Esophagus mucosa (tissue), 1 donor: ENCODE measurements at regions not wholly inside any gene's neighbourhood (a gene's known extent, or its start where the extent isn't known, plus 50 kb on each side); places are given as distances from the start of the nearest gene placed in this dataset.
"Not testable (repeated sequence)": the region's sequence is repeated elsewhere in the genome, so short reads cannot be mapped to it uniquely, and the experiment has no call there.

Source experiments
- ATAC-seq: fragments of 200-7000 bp; cut with Tn5 transposase; one replicate; pipeline ENCODE4 v1.9.1; 2020
- donor health status: DM: yes; HTN: yes; CAD: no.

DNA sequence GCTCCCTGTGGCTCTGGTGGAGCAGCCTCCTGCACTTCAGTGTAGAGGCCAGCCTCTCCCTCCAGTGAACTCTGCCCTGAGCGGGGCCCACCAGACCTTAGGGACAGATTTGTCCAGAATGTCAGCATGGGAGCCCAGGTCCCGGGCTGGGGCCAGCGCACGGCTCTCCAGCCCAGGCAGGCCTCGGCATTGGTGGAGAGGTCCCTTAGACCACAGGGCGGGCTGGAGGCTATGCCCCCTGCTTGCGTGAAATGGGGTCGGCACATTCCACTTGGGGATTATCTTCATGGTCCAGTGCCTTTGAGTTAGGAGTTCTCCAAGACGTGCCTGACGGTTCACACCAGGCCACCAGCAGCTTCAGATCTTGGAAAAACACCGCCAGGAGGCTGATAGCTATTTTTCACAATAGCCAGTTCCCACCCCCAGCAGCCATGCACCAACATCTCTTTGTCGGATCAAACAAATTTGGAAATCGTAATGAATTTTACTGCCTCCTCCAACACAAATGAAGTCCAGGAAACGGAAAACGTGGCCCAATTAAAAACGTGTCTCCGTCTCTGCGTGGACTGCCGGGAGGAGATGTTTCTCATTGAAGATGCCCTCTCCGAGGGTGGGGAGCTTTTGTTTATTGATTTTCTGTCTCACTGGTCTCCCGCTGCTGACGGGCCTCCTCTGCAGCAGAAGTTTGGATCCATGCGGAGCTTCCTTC is 110.0 kb upstream of the CIBAR2 start:
- no peak for ATAC-seq

DNA sequence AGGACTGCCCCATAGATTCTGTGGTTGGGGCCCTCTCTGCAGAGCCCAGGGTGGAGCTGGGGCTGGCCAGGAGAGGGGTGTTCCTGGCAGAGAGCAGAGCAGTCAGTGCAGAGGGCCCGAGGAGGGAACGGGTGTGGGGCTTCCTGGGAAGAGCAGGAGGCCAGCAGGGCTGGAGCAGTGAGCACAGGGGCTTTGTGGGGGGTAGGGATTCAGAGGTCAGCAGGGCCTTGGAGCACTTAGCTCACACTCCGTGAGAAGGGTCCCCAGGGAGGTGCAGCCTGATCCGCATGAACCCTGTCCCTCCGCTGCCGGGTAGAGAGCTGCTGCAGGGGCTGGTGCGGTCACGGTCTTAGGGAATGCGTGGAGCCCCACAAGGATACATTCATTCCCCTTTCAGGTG is 113.0 kb upstream of the CIBAR2 start:
- no peak for ATAC-seq

DNA sequence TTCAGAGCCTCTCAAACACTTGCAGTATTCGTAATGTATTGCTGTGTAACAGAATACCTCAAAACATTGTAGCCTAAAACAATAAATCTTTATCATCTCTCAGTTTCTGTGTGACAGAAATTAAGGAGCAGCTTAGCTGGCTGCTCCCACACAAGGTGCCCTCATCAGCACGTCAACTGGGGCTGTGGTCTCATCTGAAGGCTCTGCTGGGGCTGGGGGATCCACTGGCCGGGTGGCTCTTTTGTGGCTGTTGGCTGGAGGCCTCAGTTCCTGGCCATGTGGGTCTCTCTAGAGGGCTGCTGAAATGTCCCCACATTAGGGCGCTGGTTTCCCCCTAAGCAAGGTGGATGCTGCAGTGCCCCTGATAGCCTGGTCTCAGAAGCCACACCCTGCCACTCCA is 113.4 kb upstream of the CIBAR2 start:
- no peak for ATAC-seq

DNA sequence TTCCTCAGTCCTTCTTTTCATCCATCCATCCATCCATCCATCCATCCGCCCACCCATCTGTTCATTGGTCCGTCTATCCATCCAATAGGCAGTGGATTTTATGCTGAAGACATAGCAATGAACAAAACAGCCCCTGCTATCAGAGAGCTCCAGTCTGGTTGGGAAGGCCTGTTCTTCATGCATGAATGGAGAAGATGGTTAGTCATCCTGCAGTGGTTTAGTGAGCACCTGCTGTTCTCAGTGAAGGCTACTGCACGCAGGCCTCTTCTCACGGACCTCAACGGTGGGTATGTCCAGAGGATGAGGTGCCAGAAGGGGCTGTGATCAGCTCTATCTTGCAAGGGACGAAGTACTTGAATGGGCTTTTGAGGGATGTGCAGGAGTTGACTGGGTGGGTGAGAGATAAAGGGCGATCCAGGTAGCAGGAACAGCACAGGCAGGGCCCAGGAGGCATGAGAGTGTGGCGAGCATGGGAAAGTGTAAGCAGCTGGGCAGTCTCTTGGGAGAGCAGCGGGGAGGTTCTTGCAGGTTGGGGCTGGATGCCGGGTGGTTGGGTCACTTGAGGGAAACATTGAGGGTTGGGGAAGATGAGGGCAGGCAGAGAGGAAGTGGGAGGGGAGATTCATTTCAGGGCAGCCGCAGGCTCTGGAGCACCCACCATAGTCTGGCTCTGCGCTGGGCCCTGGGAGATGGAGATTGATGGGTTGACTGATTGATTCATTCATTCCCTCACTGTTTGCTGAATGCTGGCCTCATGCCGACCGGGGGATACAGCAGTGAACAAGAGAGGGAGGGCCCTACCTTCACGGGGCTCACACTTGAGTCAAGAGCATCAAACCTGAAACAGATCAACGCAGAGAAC is 115.0 kb upstream of the CIBAR2 start:
- no peak for ATAC-seq

DNA sequence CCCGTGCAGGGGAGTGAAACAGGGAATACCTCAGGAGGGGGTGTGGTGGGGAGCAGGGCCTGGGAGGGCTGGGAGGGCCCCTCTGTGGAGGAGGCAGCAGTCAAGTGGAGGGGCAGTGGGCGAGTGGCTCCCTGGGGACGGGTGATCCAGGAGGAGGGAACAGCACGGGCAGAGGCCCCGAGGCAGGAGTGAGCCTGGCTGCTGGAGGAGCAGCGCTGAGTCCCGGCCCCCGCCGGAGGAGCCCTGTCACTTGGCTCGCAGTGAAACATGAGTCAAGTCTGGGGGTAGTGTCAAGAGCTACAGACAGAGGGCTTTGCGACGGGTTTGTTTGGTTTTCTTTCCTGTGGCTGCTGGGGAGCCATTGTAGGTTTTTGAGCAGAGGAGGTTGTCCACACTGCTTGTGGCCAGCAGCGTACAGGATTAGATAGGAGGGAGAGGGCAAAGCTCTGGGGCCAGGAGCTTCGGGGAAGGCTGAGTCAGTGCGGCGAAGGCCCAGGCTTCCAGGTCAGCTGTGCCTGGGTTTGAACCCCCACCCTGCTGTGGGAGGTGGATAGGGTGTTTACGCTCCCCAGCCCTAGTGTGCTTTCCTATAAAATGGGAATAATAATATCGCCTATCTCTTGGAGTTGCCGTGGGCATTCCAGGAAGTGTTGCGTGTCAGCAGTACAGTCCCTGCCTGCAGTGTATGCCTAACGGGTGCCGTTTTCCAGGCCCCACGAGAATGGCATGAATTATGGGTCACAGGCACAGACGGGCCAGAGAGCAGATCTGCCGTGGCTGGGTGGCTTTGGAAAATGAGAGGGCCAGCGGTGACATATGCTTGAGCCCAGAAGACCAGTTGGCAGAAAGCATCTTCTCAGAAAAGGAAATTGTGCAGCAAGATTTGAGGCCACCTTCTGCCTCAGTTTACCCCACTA is 115.9 kb upstream of the CIBAR2 start:
- ATAC-seq: no peak

DNA sequence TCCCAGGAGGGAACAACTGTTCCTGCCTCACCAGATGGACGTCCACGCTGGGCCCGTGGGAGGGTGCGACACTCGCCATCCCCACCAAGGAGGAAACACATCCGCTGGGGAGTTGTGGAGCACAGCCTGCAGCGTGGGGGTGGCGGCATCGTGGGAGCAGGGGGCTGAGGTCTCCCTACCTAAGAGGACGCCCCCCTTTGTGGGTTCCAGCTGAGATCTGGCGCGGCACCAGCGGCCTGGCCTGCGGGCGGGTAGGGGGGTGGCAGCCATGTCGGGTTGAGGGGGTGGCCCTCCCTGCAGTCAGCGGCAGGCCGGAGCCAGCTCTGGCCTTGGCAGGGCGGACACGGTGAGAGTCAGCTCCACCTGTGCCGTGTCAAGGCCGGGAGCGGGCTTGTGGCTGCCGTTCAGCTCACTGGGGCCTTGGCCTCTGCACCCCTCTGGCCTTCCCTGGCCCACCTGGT is 116.7 kb upstream of the CIBAR2 start:
- ATAC-seq: no peak

DNA sequence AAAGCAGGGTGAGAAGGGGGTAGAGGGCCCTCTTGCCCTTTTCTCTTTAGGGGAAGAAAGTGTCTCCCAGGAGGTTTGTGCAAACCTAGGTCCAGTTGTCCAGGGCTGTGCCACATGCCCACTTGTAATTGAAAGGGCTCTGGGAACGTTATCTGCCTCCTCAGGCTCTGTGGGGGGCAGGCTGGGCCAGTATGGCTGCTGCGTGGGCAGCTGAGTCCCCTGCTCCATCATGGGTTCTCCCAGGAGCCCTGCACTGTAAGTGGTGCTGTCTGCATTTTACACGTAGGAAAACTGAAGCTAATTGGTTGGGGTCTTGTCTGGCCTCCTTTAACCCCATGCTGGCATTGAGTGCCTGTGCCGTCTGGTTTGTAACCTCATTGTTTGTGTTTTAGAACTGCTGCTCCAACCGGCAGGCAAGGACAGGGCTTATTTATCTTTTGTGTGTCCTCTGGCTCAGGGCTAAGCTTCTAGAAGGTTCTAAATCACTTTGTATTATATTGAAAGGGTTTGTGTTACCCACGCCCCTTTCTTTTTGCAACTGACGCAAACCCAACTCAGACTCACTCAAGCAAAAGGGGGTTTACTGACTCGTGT is 117.7 kb upstream of the CIBAR2 start:
- no peak for ATAC-seq

DNA sequence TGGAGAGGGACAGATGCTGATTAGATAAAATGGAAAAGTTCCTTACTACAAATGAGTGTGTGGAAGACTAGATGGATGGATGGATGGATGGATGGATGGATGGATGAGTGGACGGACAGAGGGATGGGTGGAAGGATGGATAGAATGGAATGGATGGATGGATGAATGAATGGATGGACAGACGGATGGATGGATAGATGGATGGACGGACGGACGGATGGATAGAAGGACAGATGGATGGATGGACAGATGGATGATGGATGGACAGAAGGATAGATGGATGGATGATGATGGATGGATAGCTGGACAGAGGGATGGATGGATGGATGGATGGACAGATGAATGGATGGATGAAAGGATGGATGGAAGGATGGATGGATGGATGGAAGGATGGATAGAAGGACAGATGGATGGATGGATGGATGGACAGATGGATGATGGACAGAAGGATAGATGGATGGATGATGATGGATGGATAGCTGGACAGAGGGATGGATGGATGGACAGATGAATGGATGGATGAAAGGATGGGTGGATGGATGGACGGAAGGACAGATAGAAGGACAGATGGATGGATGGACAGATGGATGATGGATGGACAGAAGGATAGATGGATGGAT is 118.6 kb upstream of the CIBAR2 start:
- ATAC-seq: not testable (repeated sequence)

DNA sequence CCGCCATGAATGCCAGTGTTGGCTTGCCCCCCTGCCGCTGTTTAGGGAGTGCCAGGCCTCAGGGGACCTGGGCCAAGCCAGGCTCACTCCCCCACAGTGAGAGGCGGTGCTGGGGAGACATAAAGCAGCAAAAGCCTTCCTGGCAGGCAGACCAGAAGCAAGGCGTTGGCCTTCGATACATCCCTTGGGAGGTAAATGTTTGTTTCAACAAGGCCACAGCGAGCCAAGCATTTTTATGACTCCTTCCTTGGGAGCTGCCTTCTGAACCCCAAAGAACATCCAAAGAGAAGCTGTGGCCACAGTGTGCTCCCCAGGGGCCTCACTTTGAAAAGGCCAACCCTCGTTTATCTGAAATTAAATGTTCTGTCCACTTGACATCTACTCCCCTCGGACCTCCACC is 119.7 kb upstream of the CIBAR2 start:
- no peak for ATAC-seq

DNA sequence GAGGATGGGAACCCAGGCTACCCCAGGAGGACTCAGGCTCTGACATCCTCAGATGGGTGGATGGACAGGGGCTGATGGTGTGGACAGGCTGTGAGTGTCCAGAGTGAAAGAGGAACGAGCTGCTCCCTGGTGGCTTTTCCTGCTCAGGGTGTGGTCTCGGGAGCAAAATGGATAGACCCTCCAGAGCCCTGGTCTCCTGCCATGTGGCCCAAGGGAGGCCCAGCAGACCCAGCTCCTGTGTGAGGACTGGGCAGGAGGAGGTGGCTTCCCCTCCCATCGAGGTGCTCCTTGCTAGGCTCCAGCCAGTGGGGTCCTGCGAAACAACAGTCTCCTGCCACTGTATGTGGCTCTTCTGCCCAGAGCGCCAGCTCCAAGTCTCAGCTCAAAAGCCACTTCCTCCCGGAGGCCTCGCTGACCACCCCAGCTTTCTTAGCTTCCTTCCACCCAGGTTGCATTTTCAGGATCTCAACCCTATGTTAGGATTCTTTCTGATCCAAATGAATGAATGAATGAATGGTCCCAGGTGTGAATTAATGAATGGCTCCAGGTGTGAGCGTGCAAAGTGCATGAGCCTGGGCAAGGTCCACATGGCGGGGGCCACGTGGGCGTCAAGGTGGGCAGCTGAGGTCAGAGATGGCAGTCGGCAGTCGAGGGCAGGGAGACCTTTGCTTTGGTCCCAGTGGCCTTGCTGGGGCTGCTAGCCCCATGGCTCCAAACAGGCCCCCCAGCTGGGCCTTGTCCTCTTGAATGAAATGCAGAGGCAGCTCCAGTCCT is 120.3 kb upstream of the CIBAR2 start:
- no peak for ATAC-seq

DNA sequence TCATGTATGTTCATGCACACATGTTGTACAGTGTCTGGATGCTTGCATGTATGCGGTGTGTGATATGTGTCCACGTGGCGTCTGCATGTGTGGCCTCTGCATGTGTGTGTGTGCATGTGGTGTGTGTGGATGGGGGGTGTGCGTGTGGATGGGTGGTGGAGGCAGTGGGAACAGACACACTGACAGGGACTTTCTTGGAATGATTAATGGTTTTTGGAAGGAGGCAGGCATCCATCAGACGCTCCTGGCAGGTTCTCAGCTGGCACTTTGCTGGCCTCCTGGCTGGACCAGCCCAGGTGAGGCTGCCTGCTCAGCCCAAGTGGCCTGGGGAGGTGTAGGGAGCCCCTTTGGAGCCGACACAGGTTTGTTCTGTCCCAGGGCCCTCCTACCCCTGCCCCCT is 121.2 kb upstream of the CIBAR2 start:
- ATAC-seq: no peak

DNA sequence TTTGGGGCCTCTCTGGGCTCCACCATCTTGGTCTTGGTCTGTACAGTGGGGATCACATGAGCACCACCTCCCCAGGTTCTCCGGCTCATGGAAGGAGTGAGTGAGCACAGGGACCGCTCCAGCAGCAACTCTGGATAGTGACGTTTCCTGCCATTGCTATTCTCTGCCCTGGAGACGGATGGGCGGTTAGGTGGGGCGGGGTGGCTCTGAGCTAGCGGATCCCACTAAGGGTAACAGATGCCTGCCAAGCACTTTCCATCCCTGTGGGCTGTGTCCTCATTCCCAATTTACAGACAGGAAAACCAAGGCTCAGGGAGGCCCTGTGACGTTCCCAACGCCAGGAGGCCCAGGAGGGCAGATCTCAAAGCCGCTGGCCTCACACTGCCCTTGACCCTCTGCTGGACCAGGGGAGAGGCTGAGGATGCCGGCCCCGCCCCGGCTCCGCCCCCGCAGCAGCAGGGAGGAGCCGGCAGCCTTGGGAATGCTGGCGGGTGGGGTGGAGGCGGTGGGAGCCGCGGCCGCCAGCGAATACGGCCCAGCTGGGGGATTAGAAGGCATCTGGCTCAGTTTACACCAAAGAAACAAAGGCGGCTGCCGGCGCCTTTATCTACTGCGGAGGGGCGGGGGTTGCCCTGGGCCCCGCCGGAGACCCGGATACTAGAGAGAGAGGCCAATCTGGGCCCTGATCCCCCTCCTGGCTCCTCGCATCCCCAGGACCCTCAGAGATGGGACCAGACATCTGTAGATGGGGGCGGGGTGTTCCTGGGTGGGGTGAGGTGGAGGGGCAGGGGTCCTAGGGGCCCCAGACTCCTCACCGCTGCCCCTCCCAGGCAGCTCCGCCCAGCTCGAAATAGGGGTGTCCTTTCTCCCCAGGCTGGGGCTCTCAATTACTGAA is 122.3 kb upstream of the CIBAR2 start:
- peak; percentile 13 for ATAC-seq

DNA sequence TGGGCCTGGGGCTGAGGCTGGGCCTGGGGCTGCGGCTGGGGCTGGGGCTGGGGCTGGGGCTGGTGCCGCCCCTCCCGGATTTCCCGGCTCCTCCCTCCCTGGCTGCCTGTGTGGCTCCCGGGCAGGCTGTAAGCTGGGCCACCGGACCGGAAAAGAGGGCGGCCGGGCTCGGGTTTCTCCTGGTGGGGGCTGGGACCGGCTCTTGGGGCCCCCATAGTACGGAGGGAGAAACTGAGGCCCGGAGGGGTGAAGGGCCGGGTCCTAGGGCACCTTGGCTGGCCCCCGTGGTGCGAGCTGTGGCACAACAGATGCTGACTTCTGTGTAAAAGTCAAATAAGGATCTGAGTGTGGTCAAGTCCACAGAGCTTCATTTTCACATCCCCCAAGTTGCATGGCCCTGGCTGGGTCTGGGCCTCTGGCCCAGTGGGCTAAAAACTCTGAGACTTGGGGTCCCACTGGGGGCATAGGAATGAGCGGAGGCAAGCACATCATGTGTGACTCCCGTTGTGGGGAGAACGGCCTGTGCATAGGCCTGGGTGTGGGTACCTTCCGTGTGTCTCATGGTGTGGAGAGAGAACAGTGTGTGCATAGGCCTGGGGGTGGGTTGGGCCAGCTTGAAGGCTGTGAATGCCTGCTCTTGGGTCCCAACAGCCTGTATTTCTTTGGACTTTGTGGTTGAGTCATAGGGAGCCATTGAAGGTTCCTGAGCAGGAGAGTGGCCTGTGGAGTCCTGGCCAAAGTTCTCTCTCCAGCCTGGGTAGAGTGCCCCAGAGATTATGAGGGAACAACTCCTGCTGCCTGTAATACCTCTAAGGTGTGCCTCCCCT is 123.9 kb upstream of the CIBAR2 start:
- peak; percentile 13 for ATAC-seq

DNA sequence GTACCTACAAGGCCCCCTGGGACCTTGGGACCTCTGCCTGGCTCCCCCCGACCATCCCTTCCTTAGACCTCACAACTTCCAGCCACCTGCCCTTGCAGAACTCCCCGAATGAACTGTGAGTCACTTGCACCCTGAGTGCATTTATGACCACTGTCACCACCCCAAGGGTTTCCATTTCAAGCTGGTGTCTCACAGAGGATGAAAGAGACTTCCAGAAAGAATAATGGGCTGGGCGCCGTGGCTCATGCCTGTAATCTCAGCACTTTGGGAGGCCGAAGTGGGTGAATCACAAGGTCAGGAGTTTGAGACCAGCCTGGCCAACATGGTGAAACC is 124.5 kb upstream of the CIBAR2 start:
- ATAC-seq: no peak

DNA sequence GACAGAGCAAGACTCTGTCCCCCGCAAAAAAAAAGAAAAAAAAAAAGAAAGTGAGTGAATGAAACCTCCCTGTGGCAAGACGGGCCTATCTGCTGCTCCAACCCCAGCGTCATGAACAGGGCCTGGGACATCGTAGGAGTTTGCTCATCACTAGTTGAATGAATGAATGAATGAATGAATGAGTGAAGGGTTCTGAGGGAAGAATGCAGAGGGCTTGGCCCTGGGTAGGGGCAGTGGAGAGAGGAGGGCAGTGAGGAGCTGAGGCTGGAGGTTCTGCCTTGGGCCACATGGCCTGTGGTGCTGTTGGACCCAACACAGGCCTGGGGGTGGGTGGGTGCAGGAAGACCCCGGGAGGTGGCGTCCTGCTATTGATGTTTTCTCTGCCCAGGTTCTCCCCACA is 125.5 kb upstream of the CIBAR2 start:
- no peak for ATAC-seq

DNA sequence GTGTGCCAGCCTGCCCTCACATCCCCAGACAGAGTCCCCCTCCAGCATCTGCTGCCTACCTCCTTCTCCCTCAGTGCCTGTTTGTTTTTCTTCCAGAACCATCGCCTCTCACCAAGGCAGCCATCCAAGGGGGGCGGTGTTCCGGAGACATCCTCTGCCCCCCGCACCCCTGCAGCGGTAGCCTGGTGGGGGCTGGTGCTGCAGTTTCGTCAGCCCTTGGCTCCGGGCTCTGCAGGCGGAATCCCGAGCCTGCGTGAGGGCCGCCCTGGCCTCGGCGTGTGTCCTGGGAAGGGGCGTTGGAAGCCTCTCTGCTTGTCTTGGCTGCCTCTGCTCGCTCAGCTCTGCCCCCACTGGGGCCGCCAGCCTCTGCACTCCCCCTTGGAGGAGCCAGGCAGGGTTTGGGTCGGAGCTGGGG is 126.0 kb upstream of the CIBAR2 start:
- no peak for ATAC-seq

DNA sequence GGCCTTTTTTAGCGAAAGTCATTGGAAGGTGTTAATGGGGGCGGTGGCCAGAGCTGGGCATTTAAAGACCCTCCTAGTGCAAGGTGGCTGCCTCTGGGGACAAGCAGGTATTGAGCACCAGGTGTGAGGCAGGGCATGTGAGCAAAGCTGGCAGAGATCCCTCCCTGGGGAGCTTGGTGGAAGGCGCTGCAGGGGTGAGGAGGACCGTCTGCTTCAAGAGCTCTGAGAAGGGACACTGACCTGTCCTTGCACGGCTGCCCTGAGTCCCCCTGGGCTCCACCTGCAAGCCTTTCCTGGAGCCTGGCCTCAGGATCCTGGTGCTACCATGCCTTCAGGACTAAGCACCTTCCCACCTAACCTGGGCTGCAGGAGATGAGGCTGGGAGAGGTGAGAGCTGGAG is 127.0 kb upstream of the CIBAR2 start:
- ATAC-seq: no peak

DNA sequence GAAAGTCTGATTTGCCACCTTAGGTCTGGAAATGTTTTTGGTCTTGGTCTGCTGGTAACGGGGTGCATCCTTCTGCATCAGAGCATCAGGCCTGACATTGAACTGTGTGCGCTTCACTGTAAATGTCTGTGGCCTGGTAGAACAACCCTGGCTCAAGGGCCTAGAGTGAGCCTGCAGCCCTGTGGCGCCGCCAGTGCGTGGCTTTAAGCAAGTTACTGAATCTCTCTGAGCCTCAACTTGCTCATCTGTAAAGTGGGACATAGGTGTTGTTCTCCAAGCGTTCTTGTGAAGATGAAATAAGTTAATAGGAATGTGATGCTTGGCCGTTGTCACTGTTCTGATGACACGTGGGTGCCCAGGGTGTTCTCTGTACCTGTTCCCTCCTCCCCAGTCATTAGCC is 127.6 kb upstream of the CIBAR2 start:
- ATAC-seq: no peak
